Adrenal gland (tissue), 9 donors: ENCODE measurements at regions not wholly inside any gene's neighbourhood (a gene's known extent, or its start where the extent isn't known, plus 50 kb on each side); places are given as distances from the start of the nearest gene placed in this dataset.
"Not testable (repeated sequence)": the region's sequence is repeated elsewhere in the genome, so short reads cannot be mapped to it uniquely, and the experiment has no call there.

ENCODE experiments used
- DNase-seq, 7 donors: peaks; one replicate each; pipeline ENCODE4 v3.0.0-alpha.2; 2019 to 2020
- H3K27ac ChIP-seq, 5 donors: fragments of 200-600 bp; sonication (generic) in 4 of 5; 1 replicate in 3 of 5; 2 replicates in 2 of 5; pipeline versions ENCODE4 v1.5.1 to v1.8.0; 2016 to 2020; ENCODE audit warnings: mild to moderate bottlenecking in 1 of 5
- H3K27me3 ChIP-seq: fragments of 200-600 bp; 2 replicates; pipeline ENCODE4 v1.8.0; 2021
- H3K36me3 ChIP-seq, 2 donors: fragments of 200-600 bp; replicated peaks in 1 of 2; 1 replicate in 1 of 2; 2 replicates in 1 of 2; pipeline versions ENCODE4 v1.5.1 to v1.8.0; 2018 to 2022
- H3K4me1 ChIP-seq, 2 donors: fragments of 200-600 bp; replicated peaks in 1 of 2; 1 replicate in 1 of 2; 2 replicates in 1 of 2; pipeline versions ENCODE4 v1.5.1 to v1.8.0; 2018 to 2021
- H3K4me3 ChIP-seq, 4 donors: fragments of 200-600 bp; sonication (generic) in 3 of 4; one replicate each; pipeline ENCODE4 v1.5.1; 2016 to 2018
- H3K9me3 ChIP-seq, 3 donors: fragments of 200-600 bp; sonication (generic) in 1 of 3; replicated peaks in 1 of 3; 1 replicate in 2 of 3; 2 replicates in 1 of 3; pipeline versions ENCODE4 v1.5.1 to v1.8.0; 2016 to 2021
- CTCF ChIP-seq, 6 experiments: fragments of 450-650 bp in 4 of 6; fragments of 200-600 bp in 2 of 6; sonication (generic) in 1 of 6; IDR thresholded peaks; 1 replicate in 5 of 6; 2 replicates in 1 of 6; pipeline versions ENCODE4 v1.5.1 to v1.8.0; 2016 to 2021; ENCODE audit warnings: antibody characterized with exemption in 6 of 6, mild to moderate bottlenecking in 2 of 6, moderate library complexity in 1 of 6
- POLR2A ChIP-seq, 2 donors: fragments of 450-650 bp; IDR thresholded peaks; one replicate each; pipeline ENCODE4 v1.6.1; 2017; ENCODE audit warnings: antibody characterized with exemption in 2 of 2, mild to moderate bottlenecking in 2 of 2, moderate library complexity in 1 of 2
- WGBS, 4 donors: extraction: QIAGEN DNeasy Blood & Tissue Kit in 2 of 4; methylation state at CpG; one replicate each; pipeline versions ENCODE4 v1.1.5 to v1.1.7; 2013 to 2017; 5-methylcytosine and 5-hydroxymethylcytosine counted together
- intact Hi-C, 2 donors: fragments of 100-400 bp; cut with DNase I; formaldehyde crosslinking; loops; one replicate each; pipeline versions ENCODE4 v1.14.1 to v1.15.0; 2022 to 2023
- donor health status: healthy with polysubstance abuse.
- donor health status: Bipolar disorder and iron deficiency.
- donor health status: DM: yes; HTN: yes; CAD: no.
- donor health status: DM: no; HTN: no; CAD: no.
- donor health status: DM: no; HTN: no; CAD: no.

- intact Hi-C loops, result no loop called here
- Histone ChIP-seq H3K4me3 (no peak overlapping the region), H3K36me3 (no peaks in the 10 kb centered on the region), H3K27ac (no peak overlapping the region), H3K4me1 (no peaks in the 10 kb centered on the region), H3K9me3 (no peaks in the 10 kb centered on the region), H3K27me3 (no peaks in the 10 kb centered on the region)
- WGBS, 4 donors, result 71 to 85% (median 79%) methylated on average over 2 of the region's 2 CpGs
- no peak for DNase-seq
- TF ChIP-seq CTCF (IDR thresholded peaks at IDR 0.05), result no peak
- no peak for TF ChIP-seq POLR2A (IDR thresholded peaks at IDR 0.05)
These were observed 225.9 kb downstream of the EMX2 start for GRCh38 chr10:117768333-117769042.

GRCh38 chr10:117775526-117775925, 233.0 kb downstream of the EMX2 start:
- no peaks in the 10 kb centered on the region for H3K4me1 ChIP-seq
- no peaks in the 10 kb centered on the region for H3K9me3 ChIP-seq
- no peak for DNase-seq
- no peak overlapping the region for H3K4me3 ChIP-seq
- no peaks in the 10 kb centered on the region for H3K27me3 ChIP-seq
- H3K27ac ChIP-seq, result no peak overlapping the region
- TF ChIP-seq POLR2A (IDR thresholded peaks at IDR 0.05), result no peak
- WGBS, 4 donors, result 86 to 94% (median 89%) methylated on average over 3 of the region's 3 CpGs
- intact Hi-C loops, result no loop called here
- no peaks in the 10 kb centered on the region for H3K36me3 ChIP-seq

DNA sequence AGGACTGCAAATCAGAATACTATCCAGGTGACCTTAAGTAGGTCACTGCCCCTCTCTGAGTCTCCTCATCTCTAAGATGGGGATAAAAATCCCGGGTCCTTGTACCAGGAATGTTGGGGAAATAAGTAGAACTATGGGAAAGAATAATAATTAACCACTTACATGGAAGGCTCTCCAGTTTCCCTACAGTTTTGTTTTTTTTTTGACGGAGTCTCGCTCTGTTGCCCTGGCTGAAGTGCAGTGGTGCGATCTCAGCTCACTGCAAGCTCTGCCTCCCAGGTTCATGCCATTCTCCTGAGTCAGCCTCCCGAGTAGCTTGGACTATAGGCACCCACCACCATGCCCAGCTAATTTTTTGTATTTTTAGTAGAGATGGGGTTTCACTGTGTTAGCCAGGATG, 234.7 kb downstream of the EMX2 start:
- H3K4me1 ChIP-seq, H3K27me3 ChIP-seq, H3K27ac ChIP-seq, H3K9me3 ChIP-seq, H3K4me3 ChIP-seq, H3K36me3 ChIP-seq, intact Hi-C loops, DNase-seq: not testable (repeated sequence)
- 75 to 85% (median 81%) methylated on average over 5 of the region's 5 CpGs for WGBS, 4 donors

GRCh38 chr10:117778241-117778640, 235.7 kb downstream of the EMX2 start:
- no peaks in the 10 kb centered on the region for H3K27me3 ChIP-seq
- H3K4me1 ChIP-seq, result no peaks in the 10 kb centered on the region
- intact Hi-C loops, result no loop called here
- H3K36me3 ChIP-seq, result no peaks in the 10 kb centered on the region
- TF ChIP-seq CTCF (IDR thresholded peaks at IDR 0.05), result no peak
- TF ChIP-seq POLR2A (IDR thresholded peaks at IDR 0.05), result no peak
- no peak for DNase-seq
- H3K27ac ChIP-seq, result no peak overlapping the region
- 58 to 66% (median 59%) methylated on average over 3 of the region's 3 CpGs for WGBS, 4 donors
- H3K9me3 ChIP-seq, result no peaks in the 10 kb centered on the region
- H3K4me3 ChIP-seq, result no peak overlapping the region

DNA sequence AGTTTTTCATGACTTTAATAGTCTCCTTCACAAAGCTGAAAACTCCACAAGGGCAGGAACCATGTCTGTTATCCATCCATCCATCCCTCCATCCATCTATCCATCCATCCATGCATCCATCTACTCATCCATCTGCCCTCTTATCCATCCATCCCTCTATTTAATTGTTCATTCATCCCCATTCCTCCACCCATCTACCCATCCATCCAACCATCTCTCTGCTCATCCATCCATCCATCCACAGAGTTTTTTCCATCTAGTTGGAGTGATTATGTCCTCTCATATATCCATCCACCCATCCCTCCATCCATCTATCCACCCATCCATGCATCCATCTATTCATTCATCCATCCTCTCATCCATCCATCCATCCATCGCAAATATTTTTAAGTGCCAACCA, 237.9 kb downstream of the EMX2 start:
- H3K36me3 ChIP-seq, result no peaks in the 10 kb centered on the region
- 91 to 94% (median 92%) methylated on average over 1 of the region's 1 CpG for WGBS, 4 donors
- no peak for TF ChIP-seq CTCF (IDR thresholded peaks at IDR 0.05)
- TF ChIP-seq POLR2A (IDR thresholded peaks at IDR 0.05), result no peak
- H3K27me3 ChIP-seq, result no peaks in the 10 kb centered on the region
- no peak overlapping the region for H3K4me3 ChIP-seq
- no peak overlapping the region for H3K27ac ChIP-seq
- DNase-seq, result no peak
- H3K9me3 ChIP-seq, result no peaks in the 10 kb centered on the region
- intact Hi-C loops, result no loop called here
- H3K4me1 ChIP-seq, result no peaks in the 10 kb centered on the region
